Karpas-422 (cell line): ENCODE measurements at regions not wholly inside any gene's neighbourhood (a gene's known extent, or its start where the extent isn't known, plus 50 kb on each side); places are given as distances from the start of the nearest gene placed in this dataset.

Experiments
- DNase-seq: peaks from one replicate; pipeline ENCODE4 v3.0.0-alpha.2; 2015
- H2AFZ ChIP-seq: fragments of 200-600 bp; sonication (generic); 2 replicates; pipeline ENCODE4 v1.6.1; 2014; ENCODE audit warnings: antibody characterized with exemption, low read length, mixed read lengths
- H3K27ac ChIP-seq: fragments of 200-600 bp; sonication (generic); 2 replicates; pipeline ENCODE4 v1.5.1; 2014; ENCODE audit warnings: mild to moderate bottlenecking, low read length, moderate library complexity
- H3K27me3 ChIP-seq: fragments of 200-600 bp; sonication (generic); 2 replicates; pipeline ENCODE4 v1.6.1; 2014; ENCODE audit warnings: low read length, mixed read lengths
- H3K36me3 ChIP-seq: fragments of 200-600 bp; sonication (generic); 2 replicates; pipeline ENCODE4 v1.6.1; 2014; ENCODE audit warnings: low read length, mixed read lengths; ENCODE audit not compliant: insufficient read depth
- H3K4me1 ChIP-seq: fragments of 200-600 bp; sonication (generic); 2 replicates; pipeline ENCODE4 v1.6.1; 2014; ENCODE audit warnings: mild to moderate bottlenecking, low read length, mixed read lengths
- H3K4me2 ChIP-seq: fragments of 200-600 bp; sonication (generic); 2 replicates; pipeline ENCODE4 v1.6.1; 2014; ENCODE audit warnings: low read length, low read depth, mild to moderate bottlenecking; ENCODE audit not compliant: poor library complexity, severe bottlenecking
- H3K4me3 ChIP-seq: fragments of 200-600 bp; sonication (generic); 2 replicates; pipeline ENCODE4 v1.5.1; 2014; ENCODE audit warnings: mild to moderate bottlenecking, antibody characterized with exemption, low read length, mixed read lengths
- H3K79me2 ChIP-seq: fragments of 200-600 bp; sonication (generic); 2 replicates; pipeline ENCODE4 v1.6.1; 2014; ENCODE audit warnings: mild to moderate bottlenecking, low read length, mixed read lengths
- H3K9ac ChIP-seq: fragments of 200-600 bp; sonication (generic); 2 replicates; pipeline ENCODE4 v1.6.0; 2014; ENCODE audit warnings: low read length
- H3K9me2 ChIP-seq: fragments of 200-600 bp; sonication (generic), shearing (Covaris generic); replicated peaks from 2 replicates; pipeline ENCODE4 v1.6.0; 2014; ENCODE audit warnings: mild to moderate bottlenecking, low read length, moderate library complexity; ENCODE audit not compliant: insufficient read depth
- H3K9me3 ChIP-seq: fragments of 300-700, 200-600 bp; sonication (generic); 2 replicates; pipeline ENCODE4 v1.6.1; 2014; ENCODE audit warnings: low read length, mixed read lengths
- H4K20me1 ChIP-seq: fragments of 200-600 bp; sonication (generic); 2 replicates; pipeline ENCODE4 v1.6.1; 2014; ENCODE audit warnings: mild to moderate bottlenecking, antibody characterized with exemption, low read length, low read depth; ENCODE audit not compliant: insufficient read depth

DNA sequence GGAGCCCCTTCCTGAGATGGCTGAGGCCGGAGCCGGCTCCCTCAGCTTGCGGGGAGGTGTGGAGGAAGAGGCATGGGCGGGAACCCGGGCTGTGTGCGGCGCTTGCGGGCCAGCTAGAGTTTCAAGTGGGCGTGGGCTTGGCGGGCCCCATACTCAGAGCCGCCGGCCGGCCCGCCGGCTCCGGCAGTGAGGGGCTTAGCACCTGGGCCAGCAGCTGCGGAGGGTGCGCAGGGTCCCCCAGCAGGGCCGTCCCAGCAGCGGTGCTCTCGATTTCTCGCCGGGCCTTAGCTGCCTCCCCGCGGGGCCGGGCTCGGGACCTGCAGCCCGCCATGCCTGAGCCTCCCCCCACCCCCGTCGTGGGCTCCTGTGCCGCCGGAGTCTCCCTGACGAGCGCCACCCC is 67.9 kb upstream of the SLC28A3 start:
- H3K36me3 ChIP-seq = no peaks in the 10 kb centered on the region
- no peak for DNase-seq
- no peaks in the 10 kb centered on the region for H3K4me1 ChIP-seq
- H3K4me3 ChIP-seq = no peak overlapping the region
- H3K4me2 ChIP-seq = no peak overlapping the region
- H3K9me2 ChIP-seq = no peaks in the 10 kb centered on the region
- no peaks in the 10 kb centered on the region for H3K9me3 ChIP-seq
- no peaks in the 10 kb centered on the region for H3K27me3 ChIP-seq
- no peak overlapping the region for H3K9ac ChIP-seq
- no peaks in the 10 kb centered on the region for H4K20me1 ChIP-seq
- no peak overlapping the region for H3K27ac ChIP-seq
- H3K79me2 ChIP-seq = no peaks in the 10 kb centered on the region
- no peak overlapping the region for H2AFZ ChIP-seq

DNA sequence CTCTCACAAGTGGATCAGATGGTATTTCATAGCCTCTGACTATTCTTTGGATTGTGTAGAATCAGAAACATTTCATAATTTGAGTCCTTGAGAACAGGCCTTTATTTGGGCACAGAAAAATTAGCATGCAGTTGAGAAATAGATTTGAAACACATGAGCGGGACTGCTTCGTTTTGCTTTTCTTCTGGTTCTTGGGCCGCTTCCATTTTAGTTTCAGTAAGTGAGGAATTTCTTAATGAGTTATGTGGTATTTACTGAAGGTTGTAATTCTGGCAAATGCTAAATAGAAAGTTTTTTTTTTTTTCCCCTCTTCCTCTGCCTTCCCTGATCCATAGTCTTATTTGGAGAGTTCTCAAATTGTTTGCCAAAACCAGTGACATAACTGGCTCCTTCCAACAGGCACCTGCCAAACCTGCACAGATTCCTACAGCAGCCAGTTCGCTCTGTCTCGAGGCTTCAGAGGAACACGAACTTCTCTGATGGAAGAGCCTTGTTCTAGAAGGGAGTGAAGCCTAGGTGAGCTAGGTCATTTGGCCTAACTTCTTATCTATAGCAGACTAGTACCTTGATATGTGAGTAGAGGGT is 71.2 kb upstream of the SLC28A3 start:
- Histone ChIP-seq H3K27me3 (no peaks in the 10 kb centered on the region), H2AFZ (no peak overlapping the region), H3K4me1 (no peaks in the 10 kb centered on the region), H3K9ac (no peak overlapping the region), H3K36me3 (no peaks in the 10 kb centered on the region), H3K9me2 (no peaks in the 10 kb centered on the region), H3K27ac (no peak overlapping the region), H4K20me1 (no peaks in the 10 kb centered on the region), H3K79me2 (no peaks in the 10 kb centered on the region), H3K4me2 (no peak overlapping the region), H3K9me3 (no peaks in the 10 kb centered on the region), H3K4me3 (no peak overlapping the region)
- no peak for DNase-seq

DNA sequence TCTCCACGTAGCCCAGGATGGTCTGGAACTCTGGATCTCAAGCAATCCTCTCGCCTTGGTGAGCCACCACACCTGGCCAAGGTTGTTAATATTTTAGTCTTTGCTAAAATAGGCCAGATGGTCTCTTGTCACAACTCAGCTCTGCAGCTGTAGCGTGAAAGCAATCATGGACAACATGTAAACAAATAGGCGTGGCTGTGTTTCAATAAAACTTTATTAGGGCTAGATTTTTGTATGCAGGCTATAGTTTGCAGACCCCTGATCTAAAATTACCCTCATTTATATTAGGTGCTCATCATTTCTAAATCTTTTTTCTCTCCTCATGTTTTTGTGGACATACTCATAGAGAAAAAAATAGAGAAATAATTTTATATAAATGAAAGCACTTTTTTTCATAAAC is 72.1 kb upstream of the SLC28A3 start:
- H3K79me2 ChIP-seq = no peaks in the 10 kb centered on the region
- H3K4me1 ChIP-seq = no peaks in the 10 kb centered on the region
- no peaks in the 10 kb centered on the region for H4K20me1 ChIP-seq
- no peak overlapping the region for H3K9ac ChIP-seq
- no peaks in the 10 kb centered on the region for H3K27me3 ChIP-seq
- H3K36me3 ChIP-seq = no peaks in the 10 kb centered on the region
- no peak overlapping the region for H3K27ac ChIP-seq
- DNase-seq = no peak
- H3K4me3 ChIP-seq = no peak overlapping the region
- H3K9me3 ChIP-seq = no peaks in the 10 kb centered on the region
- no peak overlapping the region for H3K4me2 ChIP-seq
- H2AFZ ChIP-seq = no peak overlapping the region
- H3K9me2 ChIP-seq = no peaks in the 10 kb centered on the region

DNA sequence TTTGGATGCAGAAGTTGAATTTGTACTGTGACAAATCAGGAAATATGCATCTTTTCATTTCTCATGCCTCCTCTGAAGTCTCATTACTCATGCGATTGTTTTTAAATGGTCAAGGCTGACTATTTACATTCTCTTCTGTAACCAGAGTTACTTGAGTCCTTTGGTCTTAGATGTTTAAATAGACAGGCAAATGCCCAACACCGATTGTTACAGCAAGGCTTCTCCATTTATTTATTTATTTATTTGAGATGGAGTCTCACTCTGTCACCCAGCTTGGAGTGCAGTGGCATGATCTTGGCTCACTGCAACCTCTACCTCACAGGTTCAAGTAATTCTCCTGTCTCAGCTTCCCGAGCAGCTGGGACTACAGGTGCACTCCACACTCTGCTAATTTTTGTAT is 72.7 kb upstream of the SLC28A3 start:
- Histone ChIP-seq H3K27ac (no peak overlapping the region), H3K9me2 (no peaks in the 10 kb centered on the region), H2AFZ (no peak overlapping the region), H3K4me2 (no peak overlapping the region), H3K9me3 (no peaks in the 10 kb centered on the region), H3K9ac (no peak overlapping the region), H3K27me3 (no peaks in the 10 kb centered on the region), H3K36me3 (no peaks in the 10 kb centered on the region), H3K4me1 (no peaks in the 10 kb centered on the region), H4K20me1 (no peaks in the 10 kb centered on the region), H3K4me3 (no peak overlapping the region), H3K79me2 (no peaks in the 10 kb centered on the region)
- no peak for DNase-seq

DNA sequence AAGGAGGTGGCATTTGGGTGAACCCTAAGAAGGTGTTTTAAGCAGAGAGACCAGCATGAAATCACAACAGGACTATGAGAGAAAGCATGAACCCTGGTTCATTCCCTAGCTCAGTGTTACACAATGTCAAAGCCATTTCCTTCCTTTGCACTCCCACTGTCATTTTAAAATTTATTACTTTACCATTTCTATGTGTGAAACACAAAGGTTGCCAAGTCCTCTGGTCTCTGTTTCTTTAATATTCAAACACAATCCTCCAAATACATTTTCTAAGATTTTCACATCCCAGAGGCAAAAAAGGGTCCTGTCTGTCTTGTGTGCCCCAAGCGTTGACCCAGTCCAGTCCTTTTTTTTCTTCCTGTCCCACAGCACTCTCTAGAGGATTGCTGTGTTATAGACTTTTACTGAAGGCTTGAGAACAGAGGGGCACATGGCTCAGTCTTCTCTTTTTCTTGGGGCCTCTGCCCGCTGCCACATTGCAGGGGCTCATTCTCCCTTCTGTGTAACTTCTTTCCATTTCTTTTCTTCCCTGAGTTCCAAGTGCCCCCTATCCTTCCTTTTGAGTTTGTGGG is 78.6 kb upstream of the SLC28A3 start:
- peaks cover 7% of the 10 kb centered on the region for H3K9me3 ChIP-seq
- no peaks in the 10 kb centered on the region for H3K4me1 ChIP-seq
- no peak overlapping the region for H2AFZ ChIP-seq
- DNase-seq = no peak
- H3K27me3 ChIP-seq = peaks cover 2% of the 10 kb centered on the region; the same call in 1 of the 2 replicates
- no peaks in the 10 kb centered on the region for H3K36me3 ChIP-seq
- H4K20me1 ChIP-seq = no peaks in the 10 kb centered on the region
- no peak overlapping the region for H3K4me2 ChIP-seq
- H3K27ac ChIP-seq = no peak overlapping the region
- no peaks in the 10 kb centered on the region for H3K79me2 ChIP-seq
- no peak overlapping the region for H3K4me3 ChIP-seq
- H3K9ac ChIP-seq = no peak overlapping the region
- no peaks in the 10 kb centered on the region for H3K9me2 ChIP-seq

DNA sequence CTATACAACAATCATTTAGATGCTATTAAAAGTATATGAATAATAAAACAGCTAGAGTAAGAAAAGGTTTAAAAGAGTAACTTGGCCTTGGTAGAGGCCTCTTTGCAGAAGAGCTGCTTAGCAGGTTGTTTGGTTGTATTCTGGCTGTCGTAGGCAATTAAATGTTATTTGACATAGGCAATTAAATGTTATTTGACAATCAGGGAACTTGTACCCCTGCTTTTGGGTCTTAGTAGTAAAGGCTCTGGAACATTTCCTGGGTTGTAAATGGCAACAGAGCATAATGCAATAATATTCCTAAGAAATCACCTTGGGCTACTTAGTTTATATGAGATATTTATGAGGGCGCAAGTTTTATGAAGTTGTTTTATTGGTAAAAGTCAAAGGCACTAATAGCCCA is 84.4 kb upstream of the SLC28A3 start:
- no peaks in the 10 kb centered on the region for H3K79me2 ChIP-seq
- no peak overlapping the region for H3K4me2 ChIP-seq
- no peak overlapping the region for H3K9ac ChIP-seq
- H3K9me3 ChIP-seq = peaks cover 7% of the 10 kb centered on the region
- no peak for DNase-seq
- H3K36me3 ChIP-seq = no peaks in the 10 kb centered on the region
- H4K20me1 ChIP-seq = no peaks in the 10 kb centered on the region
- no peaks in the 10 kb centered on the region for H3K4me1 ChIP-seq
- H2AFZ ChIP-seq = no peak overlapping the region
- H3K9me2 ChIP-seq = no peaks in the 10 kb centered on the region
- H3K27me3 ChIP-seq = peaks cover 2% of the 10 kb centered on the region; the same call in 1 of the 2 replicates
- no peak overlapping the region for H3K27ac ChIP-seq
- no peak overlapping the region for H3K4me3 ChIP-seq

DNA sequence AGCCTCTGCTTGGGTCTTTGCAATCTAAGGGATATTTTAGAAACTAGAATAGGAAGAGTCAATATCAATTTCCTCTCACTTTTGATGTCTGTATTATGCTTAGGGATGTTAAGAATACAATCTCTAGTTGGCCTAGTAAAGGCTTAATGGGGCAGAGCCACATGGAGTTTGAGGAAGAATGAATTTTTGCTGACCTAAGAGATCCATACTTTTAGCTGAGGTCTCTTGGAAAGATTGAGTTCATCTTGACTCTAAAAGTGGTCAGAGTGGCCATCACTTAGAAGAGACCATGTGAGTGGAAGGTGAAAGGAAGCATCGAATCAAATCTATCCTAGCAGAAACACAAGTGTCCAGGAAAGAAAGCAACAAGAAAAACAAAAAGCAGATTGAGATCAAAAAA is 92.2 kb upstream of the SLC28A3 start:
- no peak for DNase-seq
- H3K9me3 ChIP-seq = no peaks in the 10 kb centered on the region
- H4K20me1 ChIP-seq = no peaks in the 10 kb centered on the region
- no peaks in the 10 kb centered on the region for H3K27me3 ChIP-seq
- H3K4me3 ChIP-seq = no peak overlapping the region
- H3K4me1 ChIP-seq = no peaks in the 10 kb centered on the region
- no peaks in the 10 kb centered on the region for H3K36me3 ChIP-seq
- H3K9ac ChIP-seq = no peak overlapping the region
- H2AFZ ChIP-seq = no peak overlapping the region
- no peaks in the 10 kb centered on the region for H3K79me2 ChIP-seq
- no peak overlapping the region for H3K4me2 ChIP-seq
- no peak overlapping the region for H3K27ac ChIP-seq
- H3K9me2 ChIP-seq = no peaks in the 10 kb centered on the region

DNA sequence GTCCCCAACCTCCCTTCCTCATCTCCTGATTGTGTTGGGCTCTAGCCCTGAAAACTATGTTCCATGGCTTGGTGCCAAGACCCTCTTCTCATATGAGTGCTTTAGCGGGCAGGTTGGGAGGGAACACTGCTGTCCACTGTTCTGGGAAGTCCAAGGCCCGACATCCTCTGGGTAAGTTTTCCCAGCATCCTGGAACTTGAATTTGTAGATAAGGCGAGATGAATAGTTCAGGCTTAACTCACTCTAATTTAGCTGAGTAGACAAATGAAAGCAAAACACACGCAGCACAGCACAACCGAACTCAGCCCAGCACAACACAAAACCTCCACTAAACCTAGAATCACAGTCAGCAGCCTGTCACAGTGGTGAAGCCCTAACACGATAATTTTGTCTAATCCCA is 95.3 kb upstream of the SLC28A3 start:
- Histone ChIP-seq H3K27ac (no peak overlapping the region), H3K36me3 (no peaks in the 10 kb centered on the region), H3K9ac (no peak overlapping the region), H4K20me1 (no peaks in the 10 kb centered on the region), H3K4me2 (no peak overlapping the region), H3K4me3 (no peak overlapping the region), H3K9me2 (no peaks in the 10 kb centered on the region), H3K79me2 (no peaks in the 10 kb centered on the region), H3K9me3 (no peaks in the 10 kb centered on the region), H2AFZ (no peak overlapping the region), H3K27me3 (no peaks in the 10 kb centered on the region), H3K4me1 (no peaks in the 10 kb centered on the region)
- DNase-seq = no peak
